ENCODE measurements at regions not wholly inside any gene's neighbourhood (a gene's known extent, or its start where the extent isn't known, plus 50 kb on each side); places are given as distances from the start of the nearest gene placed in this dataset.

DNA sequence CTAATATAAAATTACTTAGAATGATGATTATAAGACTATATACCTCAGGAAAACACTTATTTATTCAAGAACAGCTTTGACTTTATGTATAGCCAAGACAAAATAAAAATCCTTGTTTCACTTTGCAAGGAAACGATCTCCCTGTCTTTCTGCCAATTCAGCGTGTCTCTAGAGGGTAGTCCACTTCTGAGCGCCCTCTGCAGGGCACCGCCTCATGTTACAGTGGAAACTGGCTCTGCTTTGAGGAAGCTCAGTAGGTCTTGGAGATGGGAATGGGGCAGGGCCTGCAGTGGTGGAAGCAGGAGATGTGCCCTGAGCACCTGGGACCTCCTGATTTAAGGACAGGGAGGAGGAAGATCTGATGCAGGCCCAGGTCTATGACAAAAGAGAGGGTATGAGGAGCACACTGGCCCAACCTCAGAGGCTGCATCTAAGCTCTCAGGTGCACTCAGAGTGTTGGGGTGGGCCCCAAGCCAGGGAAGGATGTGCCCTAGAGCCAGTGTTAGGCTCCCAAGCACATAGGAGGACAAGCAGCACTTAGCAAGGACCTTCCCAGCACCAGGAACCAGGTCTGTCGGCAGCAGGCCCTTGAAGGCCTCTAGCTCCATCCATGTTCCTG lies 481.0 kb downstream of the TNS3 start:
- TF ChIP-seq, protein P1, sequence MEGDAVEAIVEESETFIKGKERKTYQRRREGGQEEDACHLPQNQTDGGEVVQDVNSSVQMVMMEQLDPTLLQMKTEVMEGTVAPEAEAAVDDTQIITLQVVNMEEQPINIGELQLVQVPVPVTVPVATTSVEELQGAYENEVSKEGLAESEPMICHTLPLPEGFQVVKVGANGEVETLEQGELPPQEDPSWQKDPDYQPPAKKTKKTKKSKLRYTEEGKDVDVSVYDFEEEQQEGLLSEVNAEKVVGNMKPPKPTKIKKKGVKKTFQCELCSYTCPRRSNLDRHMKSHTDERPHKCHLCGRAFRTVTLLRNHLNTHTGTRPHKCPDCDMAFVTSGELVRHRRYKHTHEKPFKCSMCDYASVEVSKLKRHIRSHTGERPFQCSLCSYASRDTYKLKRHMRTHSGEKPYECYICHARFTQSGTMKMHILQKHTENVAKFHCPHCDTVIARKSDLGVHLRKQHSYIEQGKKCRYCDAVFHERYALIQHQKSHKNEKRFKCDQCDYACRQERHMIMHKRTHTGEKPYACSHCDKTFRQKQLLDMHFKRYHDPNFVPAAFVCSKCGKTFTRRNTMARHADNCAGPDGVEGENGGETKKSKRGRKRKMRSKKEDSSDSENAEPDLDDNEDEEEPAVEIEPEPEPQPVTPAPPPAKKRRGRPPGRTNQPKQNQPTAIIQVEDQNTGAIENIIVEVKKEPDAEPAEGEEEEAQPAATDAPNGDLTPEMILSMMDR (conservative IDR thresholded peaks at IDR 0.05; ENCODE audit: low read length): peak; percentile 39
- no peak for TF ChIP-seq EZH2phosphoT487 (IDR thresholded peaks at IDR 0.05; ENCODE audit: borderline replicate concordance)
